Activated naive CD4-positive, alpha-beta T cell treated with Interleukin-2 at 50 U/mL for 16 hours (primary cell): ENCODE measurements at regions not wholly inside any gene's neighbourhood (a gene's known extent, or its start where the extent isn't known, plus 50 kb on each side); places are given as distances from the start of the nearest gene placed in this dataset.

ENCODE experiments used
- DNase-seq: peaks from one replicate; pipeline ENCODE4 v3.0.0-alpha.2; 2020

DNA sequence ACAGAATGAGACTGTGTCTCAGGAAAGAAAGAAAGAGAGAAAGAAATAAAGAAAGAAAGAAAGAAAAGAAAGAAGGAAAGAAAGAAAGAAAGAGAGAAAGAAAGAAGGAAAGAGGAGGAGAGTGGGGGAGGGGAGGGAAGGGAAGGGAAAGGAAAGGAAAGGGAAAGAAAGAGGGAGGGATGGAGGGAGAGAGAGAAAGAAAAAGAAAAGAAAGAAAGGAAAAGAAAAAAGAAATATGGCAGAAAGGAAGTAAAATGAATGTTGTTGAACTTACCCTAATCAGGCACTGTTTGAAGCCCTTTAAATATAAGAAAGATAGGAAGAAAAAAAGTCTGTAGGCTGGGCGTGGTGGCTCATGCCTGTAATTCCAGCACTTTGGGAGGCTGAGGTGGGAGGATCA lies 276.1 kb downstream of the INSC start:
- DNase-seq = no peak

DNA sequence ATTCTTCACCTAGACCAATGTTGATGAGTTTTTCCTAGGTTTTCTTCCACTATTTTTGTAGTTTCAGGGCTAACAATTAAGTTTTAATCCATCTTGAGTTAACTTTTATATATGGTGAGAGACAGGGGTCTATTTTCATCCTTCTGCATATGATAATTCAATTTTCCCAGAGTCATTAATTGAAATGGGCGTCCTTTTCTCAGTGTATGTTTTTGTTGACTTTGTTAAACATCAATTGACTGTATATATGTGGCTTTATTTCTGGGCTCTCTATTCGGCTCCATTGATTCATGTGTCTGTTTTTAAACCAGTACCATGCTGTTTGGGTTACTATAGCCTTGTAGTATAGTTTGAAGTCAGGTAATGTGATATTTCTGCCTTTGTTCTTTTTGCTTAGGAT lies 282.1 kb downstream of the INSC start:
- DNase-seq = no peak

DNA sequence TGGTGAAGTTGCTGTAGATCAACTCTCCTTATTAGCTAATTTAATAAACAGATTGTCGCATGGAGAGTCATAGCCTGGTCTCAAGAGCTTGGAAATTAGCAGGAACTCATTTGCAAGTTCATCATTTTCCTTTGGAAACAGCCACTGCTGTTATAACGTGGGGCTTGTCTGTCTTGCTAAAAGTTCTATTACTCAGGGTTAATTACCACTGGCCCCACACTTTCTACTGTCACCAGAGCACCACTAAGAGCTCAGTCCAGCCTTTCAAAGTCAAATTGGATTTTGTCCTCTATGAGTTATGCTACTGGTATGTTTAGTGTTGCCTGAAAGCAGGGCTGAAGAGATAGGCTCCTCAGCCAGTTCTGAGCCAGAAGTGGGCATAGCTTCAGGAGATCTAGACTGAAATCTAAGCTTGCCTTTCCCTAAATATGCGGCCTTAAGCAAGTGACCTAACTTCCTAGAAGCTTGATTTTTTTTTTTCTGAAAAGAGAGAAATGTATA lies 292.2 kb downstream of the INSC start:
- DNase-seq = no peak

DNA sequence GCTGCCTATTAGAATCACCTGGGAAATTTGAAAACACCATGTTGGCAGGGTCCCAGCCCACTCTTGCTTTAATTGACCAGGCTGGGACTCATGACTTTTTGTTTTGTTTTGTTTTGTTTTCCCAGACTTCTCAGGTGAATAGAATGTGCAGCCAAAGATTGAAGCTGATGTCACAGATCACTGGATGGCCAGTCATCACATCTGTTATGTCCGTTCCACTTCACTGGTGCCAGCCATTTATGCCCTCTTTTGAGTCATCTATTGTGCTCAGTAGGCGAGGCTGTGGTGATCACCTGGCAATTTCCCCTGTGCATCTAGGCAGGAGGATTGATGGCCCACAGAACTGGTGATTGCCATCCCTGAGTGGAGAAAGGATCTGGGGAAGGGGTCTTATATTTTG lies 297.3 kb downstream of the INSC start:
- no peak for DNase-seq

DNA sequence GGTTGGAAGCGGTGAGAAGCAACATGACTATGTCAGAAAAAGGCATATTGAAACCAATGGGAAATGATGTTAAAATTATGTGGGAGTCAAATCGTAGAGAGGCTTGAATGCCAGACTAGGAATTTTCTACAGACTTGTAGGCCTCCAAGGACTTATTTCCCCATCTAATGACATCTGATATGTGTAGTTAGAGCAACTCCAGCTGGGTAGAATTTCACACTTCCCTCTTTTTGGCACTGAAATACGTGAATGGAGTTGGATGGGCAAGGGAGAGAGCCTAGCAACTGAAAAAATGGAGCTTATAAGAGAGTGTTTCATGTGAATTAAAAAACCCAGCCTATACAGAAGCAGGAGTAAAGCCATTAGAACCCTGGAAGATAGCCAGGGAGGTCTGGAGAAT lies 304.2 kb downstream of the INSC start:
- no peak for DNase-seq

DNA sequence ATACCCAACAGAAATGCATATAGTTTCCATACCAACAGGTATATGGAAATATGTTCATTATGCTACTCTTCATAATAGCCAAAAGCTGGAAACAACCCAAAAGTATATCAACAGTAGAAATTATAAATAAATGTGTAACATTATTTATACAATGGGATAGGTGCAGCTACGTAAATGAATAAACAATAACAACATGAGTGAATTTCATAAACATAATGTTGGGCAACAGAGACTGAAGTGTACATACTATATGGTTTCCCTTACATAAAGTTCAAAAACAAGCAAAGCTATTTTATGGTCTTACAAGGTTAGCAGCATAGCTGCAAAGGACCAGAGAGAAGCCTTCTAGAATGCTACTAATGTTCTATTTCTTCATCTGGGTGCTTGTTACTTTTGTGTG lies 305.0 kb downstream of the INSC start:
- no peak for DNase-seq

DNA sequence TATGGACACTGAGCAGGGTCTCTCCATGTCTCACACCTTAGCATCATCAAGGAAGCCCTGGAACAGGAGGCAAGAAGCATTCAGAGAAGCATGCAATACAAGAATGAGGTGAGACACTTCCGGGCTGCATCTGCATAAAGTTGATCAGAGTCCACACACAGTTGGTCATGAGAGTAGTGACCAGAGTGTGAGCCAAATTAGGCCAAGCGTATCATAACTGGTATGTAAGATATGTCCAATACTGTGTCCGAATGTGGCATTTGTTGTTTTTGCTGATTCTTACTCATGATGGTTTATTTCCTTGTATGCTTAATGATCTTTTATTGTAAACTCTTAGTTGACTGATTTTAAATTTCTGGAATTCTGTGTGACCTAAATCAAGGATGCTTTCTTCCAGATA lies 315.7 kb downstream of the INSC start:
- no peak for DNase-seq

DNA sequence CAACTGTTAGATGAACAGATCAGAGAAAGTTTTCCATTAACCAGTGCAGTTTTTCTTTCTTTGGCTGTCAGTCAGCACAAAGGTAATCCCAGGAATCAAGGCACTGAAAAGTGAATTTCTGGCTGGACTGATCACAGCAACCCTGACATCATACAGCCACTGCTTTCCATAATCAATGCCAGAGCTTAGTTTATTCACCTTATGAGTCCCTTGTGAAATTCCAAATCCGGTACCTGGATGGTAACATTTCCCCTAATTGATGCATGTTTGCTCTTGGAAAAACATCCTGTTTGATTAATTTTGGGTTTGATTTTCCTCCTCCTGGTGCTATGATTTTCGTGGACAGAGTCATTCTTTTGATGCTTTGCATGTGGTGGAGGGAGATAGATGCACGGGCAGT lies 319.8 kb downstream of the INSC start:
- DNase-seq = no peak

DNA sequence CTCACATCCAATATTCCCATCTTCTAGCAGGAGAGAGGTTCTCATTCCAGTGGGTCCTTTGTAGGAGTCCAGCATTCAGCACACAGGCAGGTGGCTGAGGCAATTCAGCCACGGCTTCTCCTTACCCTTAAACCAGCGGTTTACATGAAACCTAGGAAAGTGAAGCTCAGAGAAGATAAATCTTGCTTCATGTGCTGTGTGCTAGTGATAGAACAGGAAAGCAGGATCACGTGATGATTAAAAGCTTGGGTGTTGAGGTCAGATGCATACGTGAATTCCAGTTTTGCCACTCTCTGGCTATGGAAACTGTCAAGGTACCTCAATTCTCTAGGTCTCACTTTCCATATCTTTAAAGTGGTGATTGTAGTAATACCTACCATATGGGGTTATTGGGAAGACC lies 331.6 kb downstream of the INSC start:
- no peak for DNase-seq

DNA sequence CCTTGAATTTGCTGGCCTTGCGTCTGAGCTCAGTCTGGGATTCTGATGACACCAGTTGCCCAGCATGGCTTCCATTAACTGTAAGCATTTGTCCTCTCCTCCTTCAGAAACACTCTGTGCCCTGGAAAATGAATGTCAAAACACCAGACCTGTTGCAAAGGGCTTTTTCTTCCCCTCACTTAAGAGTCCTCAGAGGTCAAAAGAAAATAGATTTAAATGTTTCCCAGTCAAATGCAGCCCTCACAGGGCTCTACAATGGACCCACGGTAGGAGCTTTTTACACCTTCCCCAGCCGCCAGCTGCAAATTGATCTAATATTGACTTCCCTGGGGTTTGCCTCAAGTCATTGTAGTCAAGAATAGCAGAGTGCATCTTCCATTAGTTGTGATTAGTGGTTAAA lies 332.2 kb downstream of the INSC start:
- no peak for DNase-seq

DNA sequence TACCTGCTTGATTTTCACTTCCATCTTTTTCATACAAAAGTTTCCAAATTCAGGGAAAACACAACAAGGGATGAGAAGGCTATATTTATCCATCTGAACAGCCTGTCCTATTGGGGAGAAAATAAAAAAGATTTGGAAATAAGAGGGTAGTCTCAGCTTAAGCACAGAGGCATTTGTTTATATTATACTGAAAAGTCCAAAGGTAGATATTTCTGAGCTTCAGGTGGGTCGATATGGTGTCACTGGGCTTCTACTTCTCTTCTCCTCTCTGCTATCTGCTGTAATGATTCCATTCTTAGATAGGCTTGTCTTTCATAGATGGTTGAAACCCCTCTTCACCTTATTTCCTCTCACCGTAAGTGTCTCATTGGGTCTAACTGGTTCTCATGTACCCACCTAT lies 337.0 kb downstream of the INSC start:
- no peak for DNase-seq

DNA sequence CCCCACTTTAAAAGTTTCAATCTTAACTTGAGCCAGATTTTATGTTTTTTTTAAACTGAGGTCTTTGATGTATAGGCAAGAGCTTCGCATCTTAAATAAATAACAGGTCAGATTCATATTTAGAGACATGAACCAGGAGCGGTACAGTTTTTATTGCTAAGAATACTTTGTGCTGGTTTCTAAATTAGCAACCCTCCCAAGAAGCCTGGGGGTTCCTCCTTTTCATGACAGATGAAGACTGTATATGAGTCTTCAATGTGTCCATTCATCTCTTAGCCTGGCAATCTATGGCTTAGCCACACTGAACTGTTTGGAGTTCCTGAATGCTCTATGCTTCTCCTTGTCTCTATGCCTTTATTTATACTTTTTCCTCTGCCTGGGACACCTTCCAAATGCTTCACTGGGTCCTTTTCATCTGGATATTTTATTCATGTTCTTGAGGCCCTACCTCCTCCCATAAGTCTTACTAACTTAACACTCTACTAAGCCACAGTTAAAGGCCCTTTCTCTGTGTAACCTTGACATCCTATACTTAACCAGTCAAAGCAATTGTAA lies 338.6 kb downstream of the INSC start:
- DNase-seq = no peak

DNA sequence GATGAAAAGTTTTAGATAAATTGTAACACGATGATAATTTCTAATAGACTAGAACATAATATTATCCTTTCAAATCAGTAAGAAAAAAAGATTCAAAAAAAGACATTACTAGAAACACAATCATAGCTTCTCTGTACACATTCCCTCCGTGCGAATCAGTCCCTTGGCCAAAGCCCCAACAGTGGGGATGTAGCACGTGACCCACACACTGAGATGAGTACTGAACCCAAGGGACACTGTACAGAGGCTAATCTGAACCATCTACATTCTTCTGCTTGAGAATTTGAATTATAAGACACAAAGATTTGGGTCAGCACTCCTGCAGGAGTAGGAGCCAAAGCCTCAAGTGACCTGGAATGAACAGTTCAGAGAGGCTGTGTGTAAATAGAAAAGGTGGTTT lies 353.7 kb downstream of the INSC start:
- DNase-seq = no peak

DNA sequence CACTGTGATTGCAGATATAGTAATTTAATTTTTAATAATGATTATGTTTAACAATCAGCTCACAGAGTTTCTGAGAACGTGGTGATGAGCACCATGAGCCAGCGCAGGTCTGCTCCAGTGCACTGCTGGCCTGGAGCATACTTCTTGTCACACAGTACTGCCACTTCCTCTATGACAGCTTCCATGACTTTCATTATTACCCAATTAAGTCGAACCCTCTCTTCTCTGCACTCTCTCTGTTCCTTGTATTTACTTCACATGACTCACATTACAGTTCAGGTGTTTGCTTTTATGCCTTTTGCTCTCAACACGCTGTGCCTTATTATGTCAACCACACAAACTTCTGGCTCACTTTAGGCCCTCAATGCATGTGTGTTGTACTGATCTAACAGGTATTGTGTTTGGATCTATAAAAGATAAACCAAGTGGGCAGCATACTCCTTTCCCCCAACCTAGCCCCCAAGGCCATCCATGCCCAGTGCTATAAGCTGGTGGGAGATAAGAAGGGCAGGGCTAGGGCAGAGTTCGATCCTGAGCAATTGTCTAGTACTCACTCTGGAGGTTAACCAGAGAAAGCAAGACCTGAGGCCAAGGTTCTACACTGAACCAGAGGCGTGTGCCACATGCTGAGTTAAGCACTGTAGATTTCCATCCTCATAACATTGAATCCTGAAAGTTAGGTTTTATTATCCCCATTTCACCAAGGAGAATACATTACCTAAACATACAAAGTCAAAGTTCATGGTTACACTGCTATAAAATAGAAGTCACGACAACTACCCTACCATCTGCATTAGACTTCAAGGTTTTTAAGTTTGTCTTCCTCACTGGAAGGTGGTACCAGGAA lies 356.5 kb downstream of the INSC start:
- DNase-seq = no peak

DNA sequence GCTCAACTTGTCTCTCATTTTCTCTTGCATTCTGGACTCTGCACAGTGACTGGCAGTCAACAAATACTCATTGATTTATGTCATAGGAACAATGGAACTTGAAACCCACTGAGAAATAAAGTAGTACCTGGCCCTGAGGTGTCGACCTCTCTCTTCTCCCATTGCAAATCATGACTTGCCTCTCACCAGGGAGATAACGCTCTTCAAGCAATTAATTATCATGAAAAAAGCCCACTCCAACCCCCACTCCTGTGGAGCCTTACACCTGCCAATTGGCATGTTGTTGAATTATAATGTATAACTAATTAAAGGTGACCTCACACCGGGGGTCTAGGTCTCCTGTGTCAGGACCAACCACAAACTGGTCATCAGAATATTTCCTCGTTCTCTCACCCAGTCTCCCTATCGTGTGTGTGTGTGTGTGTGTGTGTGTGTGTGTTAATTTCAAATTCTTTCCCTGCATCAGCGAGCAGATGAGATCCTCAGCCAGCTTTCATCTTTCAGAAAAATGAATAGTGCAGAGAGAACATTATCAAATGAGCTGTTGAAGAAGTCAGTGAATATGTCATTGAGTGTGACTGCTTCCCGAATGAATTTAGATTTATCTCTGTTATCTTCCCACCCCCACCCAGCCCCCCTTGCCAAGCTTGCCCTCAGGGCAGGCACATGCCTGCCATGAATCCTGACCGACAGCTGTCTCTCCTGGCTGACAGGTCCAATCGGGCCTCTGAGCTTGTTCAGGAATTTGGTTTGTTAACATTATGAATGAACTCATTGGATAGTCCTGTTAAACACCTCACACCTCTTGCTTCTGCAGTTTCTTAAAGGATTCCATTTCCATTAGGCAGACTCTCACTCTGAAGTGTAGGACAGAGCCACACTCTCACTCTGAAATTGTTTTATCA lies 357.4 kb downstream of the INSC start:
- DNase-seq = no peak

DNA sequence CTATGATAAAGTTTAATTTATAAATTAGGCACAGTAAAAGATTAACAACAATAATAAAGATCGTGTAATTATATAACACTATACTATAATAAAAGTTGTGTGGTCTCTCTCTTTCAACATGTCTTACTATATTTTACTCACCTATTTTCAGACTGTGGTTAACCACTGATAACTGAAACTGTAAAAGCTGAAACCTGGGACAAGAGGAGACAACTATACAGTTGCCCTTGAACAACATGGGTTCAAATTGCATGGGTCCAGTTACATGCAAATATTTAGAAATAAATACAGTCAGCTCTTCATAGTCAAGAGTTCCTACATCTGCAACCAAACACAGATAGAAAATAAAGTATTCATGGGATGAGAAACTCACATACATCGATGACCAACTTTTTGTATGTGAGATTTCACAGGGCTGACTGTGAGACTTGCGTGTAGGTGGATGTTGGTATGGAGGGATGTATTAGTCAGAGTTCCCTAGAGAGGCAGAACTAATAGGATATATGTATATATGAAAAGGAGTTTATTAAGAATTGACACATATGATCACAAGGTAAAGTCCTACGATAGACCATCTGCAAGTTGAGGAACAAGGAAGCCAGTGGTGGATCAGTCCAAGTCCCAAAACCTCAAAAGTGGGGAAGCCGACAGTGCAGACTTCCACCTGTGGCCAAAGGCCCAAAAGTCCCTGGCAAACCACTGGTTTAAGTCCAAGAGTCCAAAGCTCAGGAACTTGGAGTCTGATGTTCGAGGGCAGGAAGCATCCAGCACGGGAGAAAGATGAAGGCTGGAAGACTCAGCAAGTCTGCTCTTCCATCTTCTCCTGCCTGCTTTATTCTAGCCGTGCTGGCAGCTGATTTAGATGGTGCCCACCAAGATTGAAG lies 359.5 kb downstream of the INSC start:
- DNase-seq = no peak

DNA sequence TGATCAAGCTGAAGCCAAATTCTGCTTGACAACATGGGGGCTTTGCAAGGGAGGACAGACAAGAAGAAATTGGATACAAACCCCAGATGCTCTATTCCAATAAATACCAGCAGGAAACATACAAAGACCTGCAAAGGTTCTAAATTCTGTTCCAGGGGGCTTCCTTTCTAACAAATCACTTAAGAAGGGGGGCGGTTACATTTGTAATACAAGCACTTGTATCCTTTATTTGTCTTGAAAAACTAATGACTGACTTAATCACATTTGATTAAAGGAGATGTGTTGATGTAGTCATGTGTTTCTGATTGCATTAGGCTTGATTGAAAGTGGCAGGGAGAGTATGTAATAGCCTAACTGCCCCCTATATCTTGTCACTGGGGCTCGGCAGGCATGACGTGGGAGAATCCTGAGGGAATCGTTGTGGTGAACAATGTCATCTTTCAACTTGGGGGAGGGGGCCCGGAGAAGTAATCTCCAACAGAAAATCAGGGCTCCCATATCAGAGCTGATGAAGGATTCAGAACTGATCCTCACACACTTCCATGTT lies 361.7 kb downstream of the INSC start:
- DNase-seq = no peak

DNA sequence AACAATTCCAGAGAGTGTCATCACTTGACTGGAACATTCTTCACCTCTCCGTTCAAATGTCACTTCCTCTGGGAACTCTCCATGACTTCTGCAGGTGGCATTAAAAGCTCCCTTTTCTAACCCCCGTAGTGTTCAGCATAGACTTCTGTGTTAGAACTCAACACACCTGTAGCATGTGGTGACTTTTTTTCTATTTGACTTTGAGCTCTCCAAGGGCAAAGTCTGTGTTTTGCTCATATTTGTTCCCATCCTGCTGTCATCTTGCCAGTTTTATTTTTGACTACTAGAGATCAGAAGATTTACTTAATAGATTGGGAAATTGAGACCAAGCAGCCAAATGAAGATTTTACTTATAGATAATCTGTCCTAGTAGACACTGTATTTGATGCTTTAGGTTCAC lies 367.1 kb downstream of the INSC start:
- no peak for DNase-seq

DNA sequence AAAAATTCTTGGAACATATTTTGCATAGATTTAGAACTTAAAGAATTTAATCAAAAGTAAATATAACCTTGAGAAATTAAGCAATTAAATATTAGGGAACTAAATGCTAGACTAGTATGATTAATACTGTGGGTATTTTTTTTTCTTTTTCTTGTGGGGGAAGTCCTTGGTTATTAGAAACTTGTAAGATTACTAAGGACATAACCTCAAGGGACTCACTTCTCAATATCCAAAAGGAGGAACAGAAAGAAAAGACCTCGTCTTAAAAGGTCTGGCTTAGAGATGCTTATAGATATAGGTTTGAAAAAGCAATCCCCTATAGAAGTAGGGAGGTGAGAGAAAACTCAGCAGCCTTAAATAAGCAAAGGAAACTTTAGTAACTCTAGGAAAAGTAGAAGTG lies 368.5 kb downstream of the INSC start:
- DNase-seq = no peak

DNA sequence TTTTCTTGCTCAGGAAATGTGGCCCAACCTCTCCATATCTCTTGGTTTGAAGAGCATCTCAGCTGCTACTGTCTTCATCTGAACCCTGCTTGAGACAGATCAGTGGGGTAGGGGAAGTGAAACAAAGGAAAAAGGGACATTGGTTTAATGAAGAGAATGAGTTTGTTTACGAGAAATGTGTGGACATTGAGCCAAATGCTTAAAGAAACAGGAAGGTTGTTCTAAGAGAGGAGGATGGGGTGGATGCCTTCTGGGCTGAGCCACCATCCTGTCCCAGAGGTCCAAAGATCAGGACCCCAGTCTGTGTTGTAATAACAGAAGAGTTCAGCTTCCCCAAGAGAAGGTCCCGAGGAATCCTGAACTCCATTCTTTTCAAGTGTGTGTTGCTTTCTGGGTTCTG lies 369.7 kb downstream of the INSC start:
- DNase-seq = no peak

DNA sequence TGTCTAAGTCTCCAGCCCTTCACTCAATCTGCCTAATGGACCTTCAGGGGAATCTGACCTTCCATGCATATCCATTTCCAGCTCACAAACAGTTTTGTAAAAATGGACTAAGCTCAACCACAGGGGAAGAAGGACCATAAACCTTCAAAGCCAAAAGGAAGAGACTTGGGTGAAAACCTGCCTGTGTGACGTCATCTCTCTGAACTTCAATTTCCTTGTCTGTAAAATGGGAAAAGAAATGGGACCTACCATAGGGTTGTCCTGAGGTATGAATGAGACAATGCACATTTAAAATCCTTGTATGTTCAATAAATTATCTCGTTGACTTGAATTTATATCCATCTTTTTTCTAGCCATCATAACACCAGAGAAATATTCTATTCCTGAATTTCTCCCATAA lies 370.7 kb downstream of the INSC start:
- DNase-seq = no peak

DNA sequence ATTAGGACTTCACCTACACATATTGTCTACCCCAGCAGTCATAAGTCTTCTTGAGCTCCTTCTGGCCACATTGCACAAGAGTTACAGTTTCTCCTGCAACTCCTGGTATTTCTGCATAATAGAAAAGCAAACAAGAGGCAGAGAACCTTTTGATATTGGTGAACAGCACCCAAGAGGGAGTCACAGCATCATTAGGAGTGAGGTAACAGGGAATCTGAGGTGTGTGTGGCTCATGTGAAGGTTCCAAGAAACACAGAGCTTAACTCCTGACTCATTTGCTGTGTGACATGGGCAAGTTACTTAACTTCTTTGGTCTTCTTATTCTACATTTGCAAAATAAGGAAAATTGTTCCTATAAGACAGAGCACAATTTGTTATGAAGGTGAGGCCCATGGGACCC lies 374.6 kb downstream of the INSC start:
- no peak for DNase-seq
